PC-3 (cell line): ENCODE measurements at regions not wholly inside any gene's neighbourhood (a gene's known extent, or its start where the extent isn't known, plus 50 kb on each side); places are given as distances from the start of the nearest gene placed in this dataset.

Experiments used
- ATAC-seq: fragments of 200-7000 bp; cut with Tn5 transposase; 2 replicates; pipeline ENCODE4 v1.9.1; 2020; ENCODE audit warnings: mild to moderate bottlenecking, moderate library complexity
- BruUV-seq: library from RNA; stranded (reverse); fragments of 400-500 nt; replicated peaks from 2 replicates; lab custom pipeline; 2021; lab: Mats Ljungman, UMichigan
- CTCF ChIA-PET: fragments of 300-600 bp; sonication (Branson Sonifier 250); formaldehyde crosslinking; loops from one replicate; lab custom pipeline; 2022; ENCODE audit warnings: antibody characterized with exemption; lab: Charles Lee
- POLR2A ChIA-PET: fragments of 300-600 bp; sonication (Branson Sonifier 250); formaldehyde crosslinking; loops from one replicate; lab custom pipeline; 2022; ENCODE audit warnings: antibody characterized with exemption; ENCODE audit not compliant: unreplicated experiment; lab: Charles Lee
- DNase-seq: peaks from one replicate; pipeline ENCODE4 v3.0.0-alpha.2; 2015
- H2AFZ ChIP-seq: fragments of 300-600 bp; sonication (generic); 2 replicates; pipeline ENCODE4 v1.6.0; 2016; ENCODE audit warnings: antibody characterized with exemption, low read length
- H3F3A ChIP-seq: fragments of 300-600 bp; sonication (generic); one replicate; pipeline ENCODE4 v1.6.0; 2017; ENCODE audit warnings: antibody characterized with exemption, low read length, control low read depth, mild to moderate bottlenecking; ENCODE audit not compliant: unreplicated experiment
- H3K27ac ChIP-seq: fragments of 300-600 bp; sonication (generic); 2 replicates; pipeline ENCODE4 v1.5.1; 2016; ENCODE audit warnings: mild to moderate bottlenecking, low read length
- H3K27me3 ChIP-seq: fragments of 300-600 bp; sonication (generic); 2 replicates; pipeline ENCODE4 v1.6.1; 2016; ENCODE audit warnings: low read length, mixed read lengths
- H3K36me3 ChIP-seq: fragments of 300-600 bp; sonication (generic); 2 replicates; pipeline ENCODE4 v1.6.1; 2016; ENCODE audit warnings: low read depth, mixed run types, low read length, mixed read lengths
- H3K4me1 ChIP-seq: fragments of 300-600 bp; sonication (generic); 2 replicates; pipeline ENCODE4 v1.5.1; 2016; ENCODE audit warnings: low read length; ENCODE audit not compliant: insufficient read depth
- H3K4me2 ChIP-seq: fragments of 300-600 bp; sonication (generic); 2 replicates; pipeline ENCODE4 v1.6.0; 2016; ENCODE audit warnings: low read length
- H3K4me3 ChIP-seq: fragments of 300-600 bp; sonication (generic); 2 replicates; pipeline ENCODE4 v1.5.1; 2016; ENCODE audit warnings: mild to moderate bottlenecking, low read length, mixed read lengths
- H3K79me2 ChIP-seq: fragments of 300-600 bp; sonication (generic); 2 replicates; pipeline ENCODE4 v1.6.1; 2017; ENCODE audit warnings: low read length, mixed read lengths
- H3K9ac ChIP-seq: fragments of 300-600 bp; sonication (generic); 2 replicates; pipeline ENCODE4 v1.6.0; 2016; ENCODE audit warnings: mild to moderate bottlenecking, low read length
- H3K9me2 ChIP-seq: fragments of 300-600 bp; sonication (generic); replicated peaks from 2 replicates; pipeline ENCODE4 v1.6.1; 2016; ENCODE audit warnings: mixed run types, low read length, mixed read lengths
- H3K9me3 ChIP-seq: fragments of 300-600 bp; sonication (generic); 2 replicates; pipeline ENCODE4 v1.6.1; 2016; ENCODE audit warnings: low read length, mixed read lengths
- H4K20me1 ChIP-seq: fragments of 300-600 bp; sonication (generic); 2 replicates; pipeline ENCODE4 v1.6.1; 2016; ENCODE audit warnings: low read length, mixed read lengths
- EZH2 ChIP-seq: fragments of 300-600 bp; sonication (generic); IDR thresholded peaks from one replicate; pipeline ENCODE4 v1.6.1; 2017; ENCODE audit warnings: antibody characterized with exemption, mild to moderate bottlenecking, low read length; ENCODE audit not compliant: unreplicated experiment
- EZH2phosphoT487 ChIP-seq: fragments of 300-600 bp; sonication (generic); IDR thresholded peaks from 2 replicates; pipeline ENCODE4 v1.6.1; 2018; ENCODE audit warnings: mild to moderate bottlenecking, antibody characterized with exemption, low read length, borderline replicate concordance
- intact Hi-C: fragments of 100-400 bp; cut with micrococcal nuclease; formaldehyde crosslinking; loops from 2 replicates; pipeline ENCODE4 v1.9.0; 2023
- TF ChIP-seq, protein P1 (sequence below): fragments of 300-600 bp; sonication (generic); conservative IDR thresholded peaks from 2 replicates; pipeline ENCODE4 v1.5.1; 2017; ENCODE audit warnings: antibody characterized with exemption, low read depth, mild to moderate bottlenecking, low read length

DNA sequence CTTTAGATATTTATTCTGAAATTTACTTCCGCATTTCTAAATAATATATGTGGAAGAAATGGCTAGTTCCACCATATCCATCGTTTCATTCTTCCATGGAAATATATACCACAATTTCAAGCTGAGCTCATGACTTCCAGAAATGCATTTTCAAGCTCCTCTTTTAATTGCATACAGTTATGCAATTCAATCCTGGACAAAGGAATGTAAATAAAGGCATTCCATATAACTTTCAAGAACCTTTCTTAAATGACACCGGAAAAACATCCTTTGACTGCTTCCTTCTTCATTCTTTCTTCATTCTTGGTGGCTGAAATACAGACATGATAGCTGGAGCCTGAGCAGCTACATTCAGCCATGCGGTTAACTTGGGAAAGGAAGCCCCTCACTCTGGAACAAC lies 185.2 kb upstream of the GADL1 start:
- TF ChIP-seq EZH2phosphoT487 (no peak), EZH2 (no peak)
- TF ChIP-seq, protein P1, sequence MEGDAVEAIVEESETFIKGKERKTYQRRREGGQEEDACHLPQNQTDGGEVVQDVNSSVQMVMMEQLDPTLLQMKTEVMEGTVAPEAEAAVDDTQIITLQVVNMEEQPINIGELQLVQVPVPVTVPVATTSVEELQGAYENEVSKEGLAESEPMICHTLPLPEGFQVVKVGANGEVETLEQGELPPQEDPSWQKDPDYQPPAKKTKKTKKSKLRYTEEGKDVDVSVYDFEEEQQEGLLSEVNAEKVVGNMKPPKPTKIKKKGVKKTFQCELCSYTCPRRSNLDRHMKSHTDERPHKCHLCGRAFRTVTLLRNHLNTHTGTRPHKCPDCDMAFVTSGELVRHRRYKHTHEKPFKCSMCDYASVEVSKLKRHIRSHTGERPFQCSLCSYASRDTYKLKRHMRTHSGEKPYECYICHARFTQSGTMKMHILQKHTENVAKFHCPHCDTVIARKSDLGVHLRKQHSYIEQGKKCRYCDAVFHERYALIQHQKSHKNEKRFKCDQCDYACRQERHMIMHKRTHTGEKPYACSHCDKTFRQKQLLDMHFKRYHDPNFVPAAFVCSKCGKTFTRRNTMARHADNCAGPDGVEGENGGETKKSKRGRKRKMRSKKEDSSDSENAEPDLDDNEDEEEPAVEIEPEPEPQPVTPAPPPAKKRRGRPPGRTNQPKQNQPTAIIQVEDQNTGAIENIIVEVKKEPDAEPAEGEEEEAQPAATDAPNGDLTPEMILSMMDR = no peak
- H3K4me2 ChIP-seq = no peak overlapping the region
- intact Hi-C loops = no loop called here
- no peak overlapping the region for H3K27ac ChIP-seq
- no peak overlapping the region for H2AFZ ChIP-seq
- no peak overlapping the region for H3K4me3 ChIP-seq
- no peak overlapping the region for H3K9ac ChIP-seq
- H3K79me2 ChIP-seq = no peaks in the 10 kb centered on the region
- no peaks in the 10 kb centered on the region for H3K9me2 ChIP-seq
- ChIA-PET POLR2A (interaction anchor here (0.5 to 0.6 kb wide), 2 partner anchors 732 to 803 kb away, joined by 3 to 5 read pairs; no protein-coding TSS in a partner anchor), CTCF (no interaction called here)
- no peaks in the 10 kb centered on the region for H3K27me3 ChIP-seq
- DNase-seq (no peak), ATAC-seq (no peak)
- peaks cover 32% of the 10 kb centered on the region for H3K4me1 ChIP-seq
- H4K20me1 ChIP-seq = no peaks in the 10 kb centered on the region
- no peaks in the 10 kb centered on the region for H3K36me3 ChIP-seq
- peaks cover 4% of the 10 kb centered on the region for H3F3A ChIP-seq
- BruUV-seq = no TSS peak
- no peaks in the 10 kb centered on the region for H3K9me3 ChIP-seq

DNA sequence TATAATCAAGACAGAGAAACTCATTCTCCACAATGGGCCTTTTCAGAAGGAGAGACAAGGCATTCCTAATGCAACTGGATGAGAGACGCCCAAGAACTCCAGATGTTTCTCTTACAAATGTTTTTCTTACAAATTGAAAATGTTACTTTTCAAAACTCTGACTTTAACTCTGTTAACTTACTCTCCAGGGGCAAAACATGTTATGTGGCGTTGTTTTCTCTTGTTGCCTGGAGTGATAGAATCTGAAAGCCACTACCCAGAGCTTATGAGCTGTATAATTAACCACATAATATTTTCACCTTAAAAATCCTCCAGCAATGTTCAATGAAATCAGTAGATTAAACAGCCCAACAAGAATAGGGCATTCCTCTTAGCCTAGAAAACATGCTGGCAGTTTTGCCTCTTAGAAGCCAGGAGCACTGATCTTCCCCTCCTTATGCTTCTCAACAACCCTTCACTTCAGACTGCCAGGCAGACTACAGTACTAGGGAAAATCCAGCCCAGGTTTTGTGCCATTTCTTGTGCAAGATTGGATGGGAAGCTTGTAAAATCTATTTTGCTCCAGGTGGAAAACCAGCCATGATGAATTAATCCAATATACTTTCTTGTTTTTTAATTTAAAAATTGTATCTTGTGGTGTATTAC lies 186.7 kb upstream of the GADL1 start:
- H3K36me3 ChIP-seq = no peaks in the 10 kb centered on the region
- no peaks in the 10 kb centered on the region for H4K20me1 ChIP-seq
- H3K9me3 ChIP-seq = no peaks in the 10 kb centered on the region
- no peak overlapping the region for H3K4me2 ChIP-seq
- no peak for ATAC-seq
- no peak overlapping the region for H3K4me3 ChIP-seq
- no peak for DNase-seq
- H3K4me1 ChIP-seq = peaks cover 25% of the 10 kb centered on the region
- no peaks in the 10 kb centered on the region for H3K27me3 ChIP-seq
- H2AFZ ChIP-seq = no peak overlapping the region
- no peak overlapping the region for H3K27ac ChIP-seq
- no TSS peak for BruUV-seq
- ChIA-PET POLR2A (no interaction called here), CTCF (no interaction called here)
- H3K79me2 ChIP-seq = no peaks in the 10 kb centered on the region
- intact Hi-C loops = no loop called here
- H3F3A ChIP-seq = peaks cover 4% of the 10 kb centered on the region
- no peaks in the 10 kb centered on the region for H3K9me2 ChIP-seq
- TF ChIP-seq, protein P1 = no peak
- no peak for TF ChIP-seq EZH2
- no peak for TF ChIP-seq EZH2phosphoT487
- H3K9ac ChIP-seq = no peak overlapping the region

DNA sequence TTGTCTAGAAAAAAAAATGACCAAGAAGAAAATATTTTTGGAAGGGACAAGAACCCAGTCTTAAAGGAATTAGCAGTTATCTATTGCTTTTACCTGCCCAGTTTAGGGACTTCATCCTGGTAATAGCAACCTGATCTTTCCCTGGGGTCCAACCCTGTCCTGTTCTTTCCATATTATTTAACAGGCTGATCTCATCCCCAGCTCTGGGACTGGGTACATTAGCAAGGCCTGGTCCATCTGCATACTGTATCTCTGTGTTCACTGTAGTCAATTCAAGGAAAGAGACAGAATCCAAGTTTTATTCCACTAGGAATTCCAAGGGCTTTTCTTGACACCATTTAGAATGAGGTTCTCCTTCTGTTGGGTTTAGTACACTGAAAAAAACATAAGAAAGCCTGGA lies 191.7 kb upstream of the GADL1 start:
- no peak overlapping the region for H3K9ac ChIP-seq
- intact Hi-C loops = no loop called here
- no peak overlapping the region for H3K27ac ChIP-seq
- H3K36me3 ChIP-seq = no peaks in the 10 kb centered on the region
- DNase-seq (no peak), ATAC-seq (no peak)
- ChIA-PET POLR2A (no interaction called here), CTCF (no interaction called here)
- H4K20me1 ChIP-seq = no peaks in the 10 kb centered on the region
- no peak overlapping the region for H3K4me2 ChIP-seq
- no peaks in the 10 kb centered on the region for H3K27me3 ChIP-seq
- no peaks in the 10 kb centered on the region for H3K4me1 ChIP-seq
- BruUV-seq = no TSS peak
- no peaks in the 10 kb centered on the region for H3K9me3 ChIP-seq
- H3K79me2 ChIP-seq = no peaks in the 10 kb centered on the region
- no peaks in the 10 kb centered on the region for H3K9me2 ChIP-seq
- H3K4me3 ChIP-seq = no peak overlapping the region
- H3F3A ChIP-seq = no peaks in the 10 kb centered on the region
- no peak overlapping the region for H2AFZ ChIP-seq
- TF ChIP-seq EZH2phosphoT487 = no peak
- no peak for TF ChIP-seq EZH2
- TF ChIP-seq, protein P1 = no peak
